HepG2 (cell line): ENCODE measurements at regions not wholly inside any gene's neighbourhood (a gene's known extent, or its start where the extent isn't known, plus 50 kb on each side); places are given as distances from the start of the nearest gene placed in this dataset.

ENCODE experiments used
- ATAC-seq: fragments of 200-7000 bp; cut with Tn5 transposase; 3 replicates; pipeline ENCODE4 v1.9.1; 2020; ENCODE audit warnings: mild to moderate bottlenecking, moderate library complexity
- BruUV-seq: library from RNA; stranded (reverse); fragments of 400-500 nt; replicated peaks from 2 replicates; lab custom pipeline; 2021; lab: Mats Ljungman, UMichigan
- CTCF ChIA-PET: fragments of 300-600 bp; formaldehyde crosslinking; extraction: SDS; loops from one replicate; lab custom pipeline; 2021; ENCODE audit warnings: low total read pairs, inconsistent platforms, low intra/inter-chr PET ratio; lab: Yijun Ruan, JAX
- POLR2A ChIA-PET: fragments of 350-600 bp; sonication (Branson Sonifier 250); formaldehyde crosslinking; loops from one replicate; lab custom pipeline; 2020; ENCODE audit warnings: antibody characterized with exemption, inconsistent platforms; lab: Yijun Ruan, JAX
- DNase-seq: peaks from one replicate; pipeline ENCODE4 v3.0.0-alpha.2; 2015; ENCODE audit warnings: low spot score
- FAIRE-seq: peaks from 3 replicates; lab custom pipeline; 2011; peaks lifted over from hg19 to GRCh38; lab: Jason Lieb, UNC
- H2AFZ ChIP-seq: one replicate; pipeline ENCODE4 v1.6.1; 2011; ENCODE audit warnings: low read length, inconsistent platforms
- H3K27ac ChIP-seq: fragments of 300-600 bp; 3 replicates; pipeline ENCODE4 v1.8.0; 2011; ENCODE audit warnings: mixed run types, mild to moderate bottlenecking, mixed read lengths, low read length, inconsistent platforms; ENCODE audit not compliant: insufficient read depth; ENCODE audit errors: extremely low read length
- H3K27me3 ChIP-seq, 2 experiments: fragments of 200-600 bp in 1 of 2; 2 replicates in 1 of 2; 3 replicates in 1 of 2; pipeline versions ENCODE4 v1.6.0 to v1.8.0; 2011; ENCODE audit warnings: low read length in 2 of 2, mild to moderate bottlenecking in 2 of 2, moderate library complexity in 2 of 2, inconsistent platforms in 1 of 2; ENCODE audit not compliant: insufficient read depth in 2 of 2, control insufficient read depth in 1 of 2
- H3K36me3 ChIP-seq, 2 experiments: fragments of 200-600 bp in 1 of 2; replicated peaks in 1 of 2; 2 replicates in 1 of 2; 3 replicates in 1 of 2; pipeline versions ENCODE4 v1.5.1 to v1.8.0; 2011; ENCODE audit warnings: low read length in 2 of 2, inconsistent platforms in 1 of 2; ENCODE audit not compliant: insufficient read depth in 2 of 2, control insufficient read depth in 1 of 2
- H3K4me1 ChIP-seq: 2 replicates; pipeline ENCODE4 v1.5.1; 2012; ENCODE audit warnings: low read length, inconsistent platforms; ENCODE audit not compliant: insufficient read depth
- H3K4me2 ChIP-seq: 2 replicates; pipeline ENCODE4 v1.6.0; 2011; ENCODE audit warnings: low read depth, low read length, inconsistent platforms
- H3K4me3 ChIP-seq, 3 experiments: fragments of 200-600 bp in 1 of 3; sonication (generic), shearing (Covaris generic) in 1 of 3; replicated peaks in 1 of 3; 2 replicates each; pipeline ENCODE4 v1.5.1; 2011 to 2016; ENCODE audit warnings: low read length in 3 of 3, inconsistent platforms in 2 of 3, low read depth in 2 of 3, mild to moderate bottlenecking in 2 of 3, control low read depth in 1 of 3, mixed read lengths in 1 of 3; ENCODE audit not compliant: insufficient read depth in 1 of 3
- H3K79me2 ChIP-seq: one replicate; pipeline ENCODE4 v1.6.1; 2011; ENCODE audit warnings: low read length, inconsistent platforms; ENCODE audit not compliant: insufficient read depth
- H3K9ac ChIP-seq: 2 replicates; pipeline ENCODE4 v1.6.0; 2011; ENCODE audit warnings: mild to moderate bottlenecking, low read depth, low read length, inconsistent platforms; ENCODE audit not compliant: insufficient read depth
- H3K9me3 ChIP-seq: 2 replicates; pipeline ENCODE4 v1.5.1; 2012; ENCODE audit warnings: mild to moderate bottlenecking, low read length
- H4K20me1 ChIP-seq: 2 replicates; pipeline ENCODE4 v1.6.0; 2011; ENCODE audit warnings: inconsistent platforms, mild to moderate bottlenecking, low read length, moderate library complexity; ENCODE audit not compliant: insufficient read depth
- SPEN ChIP-seq: sonication (generic); formaldehyde crosslinking; IDR thresholded peaks from 2 replicates; pipeline ENCODE4 v1.5.1; 2020; ENCODE audit warnings: low read depth, mild to moderate bottlenecking, missing genetic modification reagents
- ZNF264 ChIP-seq: sonication (generic); formaldehyde crosslinking; IDR thresholded peaks from 2 replicates; pipeline ENCODE4 v1.4.0; 2020; ENCODE audit warnings: missing genetic modification reagents
- ZNF326 ChIP-seq: sonication (generic); formaldehyde crosslinking; IDR thresholded peaks from 2 replicates; pipeline ENCODE4 v1.4.0; 2020; ENCODE audit warnings: missing genetic modification reagents, borderline replicate concordance
- WGBS: methylation state at CpG from one replicate; pipeline ENCODE4 v1.1.6; 2017; ENCODE audit warnings: low lambda C conversion rate; 5-methylcytosine and 5-hydroxymethylcytosine counted together
- in situ Hi-C: cut with HindIII; loops from 2 replicates; pipeline ENCODE4 v1.10.0; 2017; ENCODE audit warnings: low pct_unique_long_range_greater_than_20kb; ENCODE audit not compliant: extremely low pct_ligation_motif_present
- intact Hi-C: fragments of 100-400 bp; cut with micrococcal nuclease; formaldehyde crosslinking; loops from one replicate; pipeline ENCODE4 v1.10.0; 2022; ENCODE audit not compliant: unreplicated experiment
- TF ChIP-seq, protein P1 (sequence below): sonication (generic); formaldehyde crosslinking; IDR thresholded peaks from 2 replicates; pipeline ENCODE4 v1.8.1; 2022; ENCODE audit warnings: low read depth, mild to moderate bottlenecking, missing genetic modification reagents

DNA sequence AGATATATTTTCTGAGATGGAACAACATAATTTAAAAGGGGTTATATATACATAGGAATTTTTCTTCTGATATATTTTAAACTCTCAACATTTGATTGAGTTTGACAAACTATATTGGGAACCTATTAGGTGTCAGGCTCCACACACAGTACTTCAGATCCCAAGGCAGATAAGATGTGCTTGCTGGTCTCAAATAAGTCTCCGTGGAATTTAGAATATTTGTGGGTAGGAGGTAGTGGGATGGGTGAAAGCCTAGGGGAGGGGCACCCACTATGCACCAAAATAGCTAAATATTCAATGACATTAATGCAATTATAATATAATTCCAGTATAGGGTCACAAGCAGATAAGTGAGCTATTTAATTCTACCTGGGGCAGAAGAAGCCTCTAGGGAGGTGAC is 81.5 kb downstream of the ARL4A start (continued):
- TF ChIP-seq ZNF264 (CRISPR knock-in tag) = no peak

DNA sequence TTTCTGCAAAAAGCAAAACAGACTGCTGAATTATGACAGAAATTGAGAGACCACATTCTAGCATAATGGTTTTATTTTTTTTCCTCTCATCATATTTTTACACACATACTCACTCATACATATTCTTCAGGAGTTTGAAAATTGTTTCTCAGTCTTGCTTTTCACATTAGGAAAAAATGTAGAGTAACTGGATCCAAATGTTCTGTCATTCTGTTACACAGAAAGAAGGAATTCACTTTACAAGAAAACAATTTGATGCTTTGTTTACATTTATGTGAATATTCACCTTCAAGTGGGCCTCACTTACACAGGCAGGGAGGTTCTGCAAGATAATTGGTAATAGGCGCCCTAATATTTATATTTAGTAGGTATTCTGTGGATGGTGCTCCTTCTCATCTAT is 82.0 kb downstream of the ARL4A start:
- H4K20me1 ChIP-seq = no peaks in the 10 kb centered on the region
- 13% methylated on average over 1 of the region's 1 CpG for WGBS
- in situ Hi-C loops (no loop called here), intact Hi-C loops (no loop called here)
- no TSS peak for BruUV-seq
- H2AFZ ChIP-seq = no peak overlapping the region
- ATAC-seq (no peak), FAIRE-seq (no peak), DNase-seq (no peak)
- no peak overlapping the region for H3K4me3 ChIP-seq
- H3K27ac ChIP-seq = no peak overlapping the region
- no peak overlapping the region for H3K9ac ChIP-seq
- POLR2A ChIA-PET = no interaction called here
- TF ChIP-seq SPEN (CRISPR knock-in tag) = no peak
- TF ChIP-seq, protein P1, sequence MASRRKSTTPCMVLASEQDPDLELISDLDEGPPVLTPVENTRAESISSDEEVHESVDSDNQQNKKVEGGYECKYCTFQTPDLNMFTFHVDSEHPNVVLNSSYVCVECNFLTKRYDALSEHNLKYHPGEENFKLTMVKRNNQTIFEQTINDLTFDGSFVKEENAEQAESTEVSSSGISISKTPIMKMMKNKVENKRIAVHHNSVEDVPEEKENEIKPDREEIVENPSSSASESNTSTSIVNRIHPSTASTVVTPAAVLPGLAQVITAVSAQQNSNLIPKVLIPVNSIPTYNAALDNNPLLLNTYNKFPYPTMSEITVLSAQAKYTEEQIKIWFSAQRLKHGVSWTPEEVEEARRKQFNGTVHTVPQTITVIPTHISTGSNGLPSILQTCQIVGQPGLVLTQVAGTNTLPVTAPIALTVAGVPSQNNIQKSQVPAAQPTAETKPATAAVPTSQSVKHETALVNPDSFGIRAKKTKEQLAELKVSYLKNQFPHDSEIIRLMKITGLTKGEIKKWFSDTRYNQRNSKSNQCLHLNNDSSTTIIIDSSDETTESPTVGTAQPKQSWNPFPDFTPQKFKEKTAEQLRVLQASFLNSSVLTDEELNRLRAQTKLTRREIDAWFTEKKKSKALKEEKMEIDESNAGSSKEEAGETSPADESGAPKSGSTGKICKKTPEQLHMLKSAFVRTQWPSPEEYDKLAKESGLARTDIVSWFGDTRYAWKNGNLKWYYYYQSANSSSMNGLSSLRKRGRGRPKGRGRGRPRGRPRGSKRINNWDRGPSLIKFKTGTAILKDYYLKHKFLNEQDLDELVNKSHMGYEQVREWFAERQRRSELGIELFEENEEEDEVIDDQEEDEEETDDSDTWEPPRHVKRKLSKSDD (CRISPR knock-in tag) = no peak
- no peak for TF ChIP-seq ZNF326 (CRISPR knock-in tag)
- no peaks in the 10 kb centered on the region for H3K36me3 ChIP-seq
- CTCF ChIA-PET = no interaction called here
- H3K27me3 ChIP-seq = no peaks in the 10 kb centered on the region
- H3K9me3 ChIP-seq = no peaks in the 10 kb centered on the region
- no peak overlapping the region for H3K4me2 ChIP-seq
- no peaks in the 10 kb centered on the region for H3K79me2 ChIP-seq
- H3K4me1 ChIP-seq = no peaks in the 10 kb centered on the region
